ENCODE measurements at regions not wholly inside any gene's neighbourhood (a gene's known extent, or its start where the extent isn't known, plus 50 kb on each side); places are given as distances from the start of the nearest gene placed in this dataset.
"Not testable (repeated sequence)": the region's sequence is repeated elsewhere in the genome, so short reads cannot be mapped to it uniquely, and the experiment has no call there.

- TF ChIP-seq CTCF, POLR2A (IDR thresholded peaks at IDR 0.05): not testable (repeated sequence)
Observed at GRCh38 chr6:128575254-128575653, 54.9 kb upstream of the PTPRK start.

Measured in esophagus squamous epithelium (tissue), 4 donors.